HEK293T (cell line): ENCODE measurements at regions not wholly inside any gene's neighbourhood (a gene's known extent, or its start where the extent isn't known, plus 50 kb on each side); places are given as distances from the start of the nearest gene placed in this dataset.

Experiments
- CTCF ChIA-PET: fragments of 350-600 bp; formaldehyde crosslinking; extraction: SDS; loops from one replicate; lab custom pipeline; 2021; ENCODE audit warnings: antibody characterized with exemption, inconsistent platforms; lab: Yijun Ruan, JAX
- POLR2A ChIA-PET: fragments of 350-600 bp; formaldehyde crosslinking; extraction: SDS; loops from one replicate; lab custom pipeline; 2020; ENCODE audit warnings: antibody characterized with exemption, inconsistent platforms; lab: Yijun Ruan, JAX
- DNase-seq: peaks from one replicate; pipeline ENCODE4 v3.0.0; 2012; ENCODE audit warnings: mixed read lengths; ENCODE audit errors: extremely low spot score
- ARNT ChIP-seq: fragments of 450-650 bp; IDR thresholded peaks from 2 replicates; pipeline ENCODE4 v1.6.1; 2017; ENCODE audit warnings: mild to moderate bottlenecking
- BHLHE40 ChIP-seq: fragments of 450-650 bp; IDR thresholded peaks from 2 replicates; pipeline ENCODE4 v1.6.1; 2016; ENCODE audit warnings: mild to moderate bottlenecking, moderate library complexity, borderline replicate concordance
- CTBP1 ChIP-seq: fragments of 450-650 bp; IDR thresholded peaks from 2 replicates; pipeline ENCODE4 v1.6.1; 2016; ENCODE audit warnings: borderline replicate concordance
- ELF4 ChIP-seq: fragments of 450-650 bp; IDR thresholded peaks from 2 replicates; pipeline ENCODE4 v1.6.1; 2017; ENCODE audit warnings: antibody characterized with exemption
- FOXA1 ChIP-seq: fragments of 450-650 bp; IDR thresholded peaks from 2 replicates; pipeline ENCODE4 v1.6.1; 2016; ENCODE audit warnings: mild to moderate bottlenecking
- FOXK2 ChIP-seq: fragments of 450-650 bp; IDR thresholded peaks from 2 replicates; pipeline ENCODE4 v1.6.1; 2016; ENCODE audit warnings: mild to moderate bottlenecking
- FOXM1 ChIP-seq: fragments of 450-650 bp; IDR thresholded peaks from 2 replicates; pipeline ENCODE4 v1.6.1; 2017; ENCODE audit warnings: mild to moderate bottlenecking, borderline replicate concordance
- HDGF ChIP-seq: fragments of 450-650 bp; IDR thresholded peaks from 2 replicates; pipeline ENCODE4 v1.6.1; 2017; ENCODE audit warnings: antibody characterized with exemption, borderline replicate concordance
- L3MBTL2 ChIP-seq: fragments of 450-650 bp; conservative IDR thresholded peaks from 2 replicates; pipeline ENCODE4 v1.6.1; 2016; ENCODE audit warnings: mild to moderate bottlenecking
- LEF1 ChIP-seq: fragments of 450-650 bp; IDR thresholded peaks from 2 replicates; pipeline ENCODE4 v1.6.1; 2017; ENCODE audit warnings: mild to moderate bottlenecking, borderline replicate concordance
- NFRKB ChIP-seq: fragments of 450-650 bp; IDR thresholded peaks from 2 replicates; pipeline ENCODE4 v1.6.1; 2016; ENCODE audit warnings: mild to moderate bottlenecking, moderate library complexity
- SP1 ChIP-seq: fragments of 450-650 bp; IDR thresholded peaks from 2 replicates; pipeline ENCODE4 v1.6.1; 2017
- SUZ12 ChIP-seq: fragments of 450-650 bp; IDR thresholded peaks from 2 replicates; pipeline ENCODE4 v1.6.1; 2016; ENCODE audit warnings: mild to moderate bottlenecking
- TARDBP ChIP-seq: fragments of 450-650 bp; IDR thresholded peaks from 2 replicates; pipeline ENCODE4 v1.6.1; 2016
- ZNF384 ChIP-seq: fragments of 450-650 bp; IDR thresholded peaks from 2 replicates; pipeline ENCODE4 v1.6.1; 2016
- TF ChIP-seq, protein P1 (sequence below): fragments of 450-650 bp; IDR thresholded peaks from 2 replicates; pipeline ENCODE4 v1.6.1; 2016

DNA sequence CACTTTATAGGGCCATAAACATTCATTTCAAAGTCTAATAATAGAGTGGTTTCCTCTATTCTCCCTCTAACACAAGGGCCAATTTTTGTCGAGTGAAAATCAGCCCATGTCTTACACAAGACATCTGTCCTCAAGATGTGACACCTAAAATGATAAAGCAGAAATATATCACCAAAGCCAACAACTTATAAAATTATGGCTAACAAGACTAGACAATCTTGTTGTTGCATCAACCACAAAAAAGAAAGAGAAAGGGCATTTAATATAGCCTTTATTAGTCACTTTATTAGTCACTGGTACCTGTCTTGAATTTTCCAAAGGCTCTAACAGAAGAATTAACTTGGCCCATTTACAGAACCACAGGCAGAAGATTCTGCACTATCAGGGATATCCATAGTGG, 161.6 kb downstream of the SMIM20 start:
- DNase-seq: no peak
- TF ChIP-seq ELF4: no peak
- no peak for TF ChIP-seq CTBP1
- TF ChIP-seq HDGF: no peak
- TF ChIP-seq SP1: no peak
- TF ChIP-seq TARDBP: no peak
- no peak for TF ChIP-seq SUZ12
- no peak for TF ChIP-seq ZNF384
- TF ChIP-seq NFRKB: no peak
- TF ChIP-seq FOXA1: no peak
- CTCF ChIA-PET: interaction anchor here (0.7 kb wide), 1 partner anchor 521 kb away, joined by 3 read pairs; no protein-coding TSS in a partner anchor
- POLR2A ChIA-PET: no interaction called here

DNA sequence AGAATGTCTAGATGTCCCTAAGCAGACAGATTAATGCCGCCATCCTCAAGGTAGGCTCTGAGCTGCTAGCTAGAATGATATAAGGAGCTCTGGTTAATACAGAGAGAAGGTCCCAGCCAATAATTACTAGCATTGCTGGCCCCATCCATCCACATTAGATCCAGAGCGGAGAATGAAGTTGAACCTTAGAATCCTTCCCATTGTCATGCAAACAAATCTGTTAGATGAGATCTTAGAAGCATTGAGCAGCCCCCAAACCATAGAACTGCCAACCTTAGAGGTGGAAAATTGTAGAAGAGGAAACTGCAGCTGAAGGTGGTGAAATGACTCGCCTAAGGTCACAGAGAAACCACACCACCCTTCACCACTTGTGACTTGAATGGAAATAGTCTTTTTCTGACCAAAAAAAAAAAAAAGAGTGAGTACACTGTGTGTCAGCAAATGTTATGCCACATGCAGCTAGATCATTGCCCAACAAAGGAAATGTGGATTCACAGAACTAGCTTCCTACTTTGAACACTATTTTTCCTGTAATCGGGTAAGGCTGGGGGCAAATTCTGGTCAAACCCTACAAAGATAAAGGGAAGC, 162.1 kb downstream of the SMIM20 start:
- ChIA-PET CTCF (no interaction called here), POLR2A (no interaction called here)
- TF ChIP-seq SUZ12 (no peak), CTBP1 (no peak), ARNT (no peak), TARDBP (no peak), FOXK2 (no peak), ZNF384 (no peak), LEF1 (no peak), ELF4 (no peak), L3MBTL2 (no peak), SP1 (no peak), FOXA1 (no peak)
- TF ChIP-seq, protein P1, sequence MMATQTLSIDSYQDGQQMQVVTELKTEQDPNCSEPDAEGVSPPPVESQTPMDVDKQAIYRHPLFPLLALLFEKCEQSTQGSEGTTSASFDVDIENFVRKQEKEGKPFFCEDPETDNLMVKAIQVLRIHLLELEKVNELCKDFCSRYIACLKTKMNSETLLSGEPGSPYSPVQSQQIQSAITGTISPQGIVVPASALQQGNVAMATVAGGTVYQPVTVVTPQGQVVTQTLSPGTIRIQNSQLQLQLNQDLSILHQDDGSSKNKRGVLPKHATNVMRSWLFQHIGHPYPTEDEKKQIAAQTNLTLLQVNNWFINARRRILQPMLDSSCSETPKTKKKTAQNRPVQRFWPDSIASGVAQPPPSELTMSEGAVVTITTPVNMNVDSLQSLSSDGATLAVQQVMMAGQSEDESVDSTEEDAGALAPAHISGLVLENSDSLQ: no peak
- DNase-seq: no peak

DNA sequence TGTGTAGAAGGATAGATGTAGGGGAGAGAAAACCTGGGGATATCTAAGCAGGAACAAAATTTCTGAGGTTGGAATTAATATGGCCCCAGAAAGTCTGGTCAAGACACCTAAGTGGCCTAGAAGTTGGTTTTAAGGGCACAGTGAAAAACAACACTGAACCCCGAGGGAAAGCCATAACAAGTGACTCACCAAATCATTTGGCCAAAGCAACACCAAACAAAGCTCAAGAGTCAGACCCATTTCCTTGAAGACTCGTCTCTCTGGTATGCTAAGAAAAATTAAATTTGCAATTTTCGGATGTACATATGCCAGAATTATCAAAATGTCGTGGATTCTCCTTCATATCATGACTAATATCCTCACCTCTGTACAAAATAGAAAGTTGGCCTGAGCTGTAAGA, 162.9 kb downstream of the SMIM20 start:
- DNase-seq: no peak
- CTCF ChIA-PET: interaction anchor here (0.6 kb wide), 1 partner anchor 63 kb away, joined by 3 read pairs; no protein-coding TSS in a partner anchor
- POLR2A ChIA-PET: no interaction called here
- TF ChIP-seq ELF4 (no peak), SUZ12 (no peak), HDGF (no peak), BHLHE40 (no peak), SP1 (no peak), LEF1 (no peak), FOXA1 (no peak)
- TF ChIP-seq, protein P1: no peak

DNA sequence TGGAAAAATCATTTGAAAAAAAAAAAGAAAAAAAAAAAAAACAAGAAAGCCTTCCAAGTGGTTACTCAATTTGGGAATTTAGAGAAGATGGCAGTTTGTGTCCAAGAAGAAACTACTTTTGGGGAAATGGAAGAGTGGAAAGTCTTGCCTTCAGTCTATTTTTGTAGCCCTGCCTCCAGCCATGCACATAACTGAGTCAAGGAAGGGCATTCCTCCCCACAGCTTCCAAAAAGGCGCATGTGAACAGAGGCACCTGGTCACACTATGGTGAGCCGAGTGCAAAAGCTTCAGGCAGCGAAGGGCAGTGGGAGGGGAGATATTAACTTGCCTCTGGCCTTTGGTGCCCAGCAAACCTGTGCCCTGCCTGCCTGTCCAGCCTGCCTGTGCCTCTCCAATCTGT, 163.7 kb downstream of the SMIM20 start:
- CTCF ChIA-PET: interaction anchor here (0.6 kb wide), 1 partner anchor 62 kb away, joined by 3 read pairs; no protein-coding TSS in a partner anchor
- no peak for TF ChIP-seq L3MBTL2
- no peak for TF ChIP-seq TARDBP
- no peak for TF ChIP-seq NFRKB
- no peak for TF ChIP-seq SP1
- TF ChIP-seq CTBP1: no peak
- no peak for TF ChIP-seq ARNT
- TF ChIP-seq ZNF384: no peak
- TF ChIP-seq FOXK2: no peak
- TF ChIP-seq, protein P1: no peak
- TF ChIP-seq ELF4: no peak
- no peak for TF ChIP-seq HDGF
- TF ChIP-seq FOXM1: no peak
- TF ChIP-seq FOXA1: no peak
- POLR2A ChIA-PET: no interaction called here
- no peak for DNase-seq

DNA sequence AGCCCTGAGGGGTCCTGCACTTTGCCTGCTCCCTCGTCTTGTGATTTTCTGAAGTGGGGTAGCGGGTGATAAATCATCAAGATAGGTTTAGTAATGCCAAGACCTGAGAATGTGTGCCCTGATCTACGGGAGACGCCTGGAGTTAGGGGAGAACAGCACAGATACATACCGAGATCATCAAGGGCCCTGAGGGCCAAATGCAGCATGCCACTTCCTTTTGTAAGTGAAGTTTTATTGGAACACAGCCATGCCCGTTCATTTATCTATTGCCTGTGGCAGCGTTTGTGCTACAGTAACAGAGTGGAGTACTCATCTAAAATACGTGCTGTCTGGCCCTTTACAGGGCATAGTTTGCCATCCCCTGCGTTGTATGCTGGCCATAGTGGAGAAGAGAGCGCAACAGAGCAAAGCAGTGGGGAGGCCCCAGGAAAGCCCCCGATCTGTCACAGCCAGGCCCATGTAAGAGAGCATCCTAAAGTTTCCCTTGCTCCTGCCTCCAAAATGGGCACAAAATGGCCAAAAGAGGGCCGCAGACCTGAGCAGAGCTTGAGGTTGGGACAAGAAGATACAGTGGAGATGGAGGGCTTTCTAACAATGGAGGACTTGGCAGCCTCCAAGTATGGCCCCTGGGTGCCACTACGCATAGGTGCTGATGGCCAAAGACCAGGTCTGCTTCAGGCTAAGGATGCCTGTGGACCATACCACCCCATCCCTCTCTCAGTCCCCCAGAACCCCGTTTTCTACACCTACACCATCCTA, 167.0 kb downstream of the SMIM20 start:
- POLR2A ChIA-PET: no interaction called here
- no peak for DNase-seq
- TF ChIP-seq SUZ12: no peak
- no peak for TF ChIP-seq LEF1
- no peak for TF ChIP-seq ELF4
- TF ChIP-seq TARDBP: no peak
- TF ChIP-seq HDGF: no peak
- no peak for TF ChIP-seq NFRKB
- TF ChIP-seq CTBP1: no peak
- TF ChIP-seq, protein P1: no peak
- TF ChIP-seq L3MBTL2: no peak
- no peak for TF ChIP-seq ARNT
- TF ChIP-seq FOXK2: no peak
- no peak for TF ChIP-seq SP1
- no peak for TF ChIP-seq ZNF384
- TF ChIP-seq FOXM1: no peak
- CTCF ChIA-PET: no interaction called here
